ENCODE measurements at regions not wholly inside any gene's neighbourhood (a gene's known extent, or its start where the extent isn't known, plus 50 kb on each side); places are given as distances from the start of the nearest gene placed in this dataset.
"Not testable (repeated sequence)": the region's sequence is repeated elsewhere in the genome, so short reads cannot be mapped to it uniquely, and the experiment has no call there.

DNA sequence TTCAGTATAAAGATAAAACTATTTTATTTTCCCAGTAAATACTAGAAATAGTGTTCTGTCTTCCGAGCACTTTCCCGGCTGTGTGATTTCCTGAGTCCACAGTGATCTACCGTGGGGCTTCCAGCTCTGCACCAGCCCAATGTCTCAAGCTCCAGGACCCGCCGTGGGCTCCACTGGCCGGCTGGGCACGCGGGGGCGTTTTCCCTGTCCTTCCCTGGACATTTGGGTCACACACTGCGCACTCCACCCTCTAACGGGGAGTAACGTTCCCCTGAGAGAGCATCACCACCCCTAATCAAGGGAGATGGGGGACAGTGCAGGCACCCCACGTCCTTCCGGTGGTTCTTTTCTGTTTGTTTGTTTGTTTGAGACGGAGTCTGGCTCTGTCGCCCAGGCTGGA lies 844.6 kb upstream of the FRG1 start:
- no peak for DNase-seq (ENCODE audit: low read depth)

GRCh38 chr4:189096717-189097116 lies 844.0 kb upstream of the FRG1 start:
- DNase-seq (ENCODE audit: low read depth): no peak

- DNase-seq (ENCODE audit: low read depth): no peak
Measured at GRCh38 chr4:189098932-189099696, 841.6 kb upstream of the FRG1 start.

DNA sequence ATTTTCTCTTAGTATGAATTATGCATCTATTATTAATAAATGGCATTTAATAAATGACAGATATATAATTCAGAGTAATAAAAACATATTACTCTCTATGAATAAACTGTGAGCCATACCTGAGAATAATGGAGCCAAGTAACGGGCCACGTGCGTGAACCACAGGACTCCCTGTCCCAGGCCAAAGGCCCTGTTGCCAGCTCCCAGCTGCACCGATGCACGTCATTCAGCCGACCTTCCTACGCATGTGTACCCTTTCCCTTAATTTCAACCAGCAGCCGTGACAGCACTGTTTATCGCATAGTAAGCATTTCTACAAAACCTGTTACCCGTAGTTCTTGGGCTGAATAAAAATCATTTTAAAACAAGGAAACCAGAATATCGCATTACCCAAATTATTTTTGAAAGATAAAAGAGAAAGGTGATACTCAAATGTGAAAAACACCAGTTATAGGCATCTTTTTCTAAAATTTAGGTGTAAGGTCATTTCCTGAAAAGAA lies 827.2 kb upstream of the FRG1 start:
- no peak for DNase-seq (ENCODE audit: low read depth)

DNA sequence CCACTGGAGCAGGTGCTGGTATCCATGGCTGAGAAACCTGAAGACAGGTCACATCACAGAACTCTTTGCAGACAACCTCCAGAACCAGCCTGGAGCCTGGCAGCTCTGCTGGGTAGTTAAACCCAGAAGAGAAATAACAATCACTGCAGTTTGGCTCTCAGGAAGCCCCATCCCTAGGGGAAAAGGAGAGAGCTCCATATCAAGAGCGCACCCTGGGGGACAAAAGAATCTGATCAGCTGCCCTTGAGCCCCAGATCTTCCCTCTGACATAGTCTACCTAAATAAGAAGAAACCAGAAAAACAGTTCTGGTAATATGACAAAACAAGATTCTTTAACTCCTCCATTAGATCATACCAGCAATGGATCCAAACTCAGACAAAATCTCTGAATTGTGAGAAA lies 823.2 kb upstream of the FRG1 start:
- DNase-seq (ENCODE audit: low read depth): no peak

- DNase-seq (ENCODE audit: low read depth): no peak
Measured at GRCh38 chr4:189121336-189121735, 819.3 kb upstream of the FRG1 start.

GRCh38 chr4:189124149-189124758 lies 816.4 kb upstream of the FRG1 start:
- DNase-seq (ENCODE audit: low read depth): no peak

GRCh38 chr4:189124791-189125190 lies 815.9 kb upstream of the FRG1 start:
- no peak for DNase-seq (ENCODE audit: low read depth)

- DNase-seq (ENCODE audit: low read depth): no peak
Measured at GRCh38 chr4:189126040-189126439, 814.6 kb upstream of the FRG1 start.

- DNase-seq (ENCODE audit: low read depth): no peak
Measured at GRCh38 chr4:189128341-189128740, 812.3 kb upstream of the FRG1 start.

GRCh38 chr4:189129044-189129694 lies 811.5 kb upstream of the FRG1 start:
- no peak for DNase-seq (ENCODE audit: low read depth)

- no peak for DNase-seq (ENCODE audit: low read depth)
Measured at GRCh38 chr4:189131118-189131517, 809.6 kb upstream of the FRG1 start.

- DNase-seq (ENCODE audit: low read depth): no peak
Measured at GRCh38 chr4:189136462-189136861, 804.2 kb upstream of the FRG1 start.

DNA sequence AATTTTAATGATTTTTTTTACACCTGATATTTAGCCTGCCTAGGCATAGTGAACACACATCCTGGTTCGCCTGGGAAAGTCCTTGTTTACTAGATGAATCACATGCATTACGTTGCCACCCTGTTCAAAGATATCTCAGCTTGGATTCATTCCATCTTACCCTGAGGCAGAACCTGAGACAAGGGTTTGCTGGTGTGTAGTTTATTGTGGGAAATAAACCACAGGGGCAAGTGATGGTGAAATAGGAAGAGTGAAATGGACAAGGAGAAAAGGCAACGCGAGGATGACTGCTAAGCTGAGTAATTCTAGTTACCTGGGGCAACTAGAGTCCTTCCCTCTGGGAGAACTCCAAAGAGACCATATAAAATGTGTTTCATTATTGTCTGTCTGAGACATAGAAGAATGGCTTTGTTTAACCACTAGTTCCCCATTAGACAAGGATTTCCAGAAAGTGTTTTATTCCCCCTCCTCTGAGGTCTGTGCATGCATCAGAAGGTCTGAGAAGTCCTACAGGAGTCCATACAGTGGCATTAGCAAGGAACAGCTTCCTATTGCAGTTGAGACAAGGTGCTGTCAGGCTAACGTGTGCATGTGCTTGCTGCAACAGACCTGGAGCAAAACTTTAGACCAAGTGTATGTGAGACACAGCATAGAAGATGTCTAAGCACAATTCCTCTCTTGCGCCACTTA lies 797.3 kb upstream of the FRG1 start:
- DNase-seq (ENCODE audit: low read depth): no peak

GRCh38 chr4:189147005-189147929 lies 793.4 kb upstream of the FRG1 start:
- DNase-seq (ENCODE audit: low read depth): no peak

- not testable (repeated sequence) for DNase-seq (ENCODE audit: low read depth)
Measured at GRCh38 chr4:189155083-189155482, 785.6 kb upstream of the FRG1 start.

GRCh38 chr4:189162073-189162789 lies 778.4 kb upstream of the FRG1 start:
- DNase-seq (ENCODE audit: low read depth): no peak

DNA sequence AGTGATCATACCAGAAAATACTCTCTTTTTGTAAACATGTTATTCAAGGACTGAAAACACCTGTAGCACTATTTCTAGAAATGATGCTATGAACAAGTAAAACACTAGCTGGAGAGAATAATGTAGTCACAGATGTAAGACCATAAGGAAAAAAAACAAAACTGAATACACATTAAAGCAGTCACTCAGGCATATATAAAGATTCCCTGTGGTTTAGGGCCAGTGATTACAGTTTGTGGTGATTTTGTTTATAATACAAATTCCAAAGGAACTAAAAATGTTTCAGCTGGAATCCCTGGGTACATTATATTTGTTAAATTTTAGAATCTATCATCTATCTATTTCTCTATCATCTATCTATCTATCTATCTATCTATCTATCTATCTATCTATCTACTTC lies 777.8 kb upstream of the FRG1 start:
- DNase-seq (ENCODE audit: low read depth): no peak

DNA sequence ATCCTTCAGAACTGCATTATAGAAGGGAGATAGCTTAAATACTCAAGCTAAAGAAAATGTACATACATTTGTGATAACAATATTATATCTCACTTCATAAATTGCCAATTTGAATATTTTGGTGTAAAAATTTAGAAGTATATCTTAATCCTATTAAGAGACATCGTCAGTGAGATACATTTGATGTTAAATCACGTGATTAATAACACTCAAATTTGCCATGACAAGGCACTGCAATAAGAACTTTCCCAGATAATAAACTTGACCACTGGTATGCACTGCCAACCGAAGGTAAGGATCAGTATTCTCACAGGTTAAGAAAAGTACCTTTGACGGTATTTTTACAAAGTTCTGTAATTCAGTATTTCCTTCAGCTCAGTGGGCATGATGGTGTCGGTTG lies 764.7 kb upstream of the FRG1 start:
- DNase-seq (ENCODE audit: low read depth): no peak

DNA sequence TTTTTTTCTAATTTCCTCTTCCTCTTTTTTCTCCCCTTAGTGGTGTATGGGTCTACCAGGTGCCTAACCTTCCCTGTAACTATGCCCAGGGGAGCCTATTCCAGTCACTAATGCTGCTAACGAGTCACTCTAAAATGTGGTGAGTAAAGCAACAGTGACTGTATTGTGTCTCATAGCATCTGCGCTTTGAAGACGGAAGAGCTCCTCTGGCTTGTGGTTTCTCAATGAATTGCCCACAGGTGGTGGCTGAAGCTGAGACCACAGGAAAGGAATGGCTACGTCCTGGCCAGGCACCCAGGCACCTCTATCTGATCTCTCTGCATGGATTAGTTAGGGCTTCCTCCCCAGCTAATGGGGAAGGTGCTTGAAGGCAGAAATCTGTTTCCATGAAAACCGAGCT lies 763.5 kb upstream of the FRG1 start:
- no peak for DNase-seq (ENCODE audit: low read depth)

Measured in activated T-cell treated with anti-CD3 and anti-CD28 coated beads for 1 hour (primary cell).